ENCODE measurements at regions not wholly inside any gene's neighbourhood (a gene's known extent, or its start where the extent isn't known, plus 50 kb on each side); places are given as distances from the start of the nearest gene placed in this dataset.

DNA sequence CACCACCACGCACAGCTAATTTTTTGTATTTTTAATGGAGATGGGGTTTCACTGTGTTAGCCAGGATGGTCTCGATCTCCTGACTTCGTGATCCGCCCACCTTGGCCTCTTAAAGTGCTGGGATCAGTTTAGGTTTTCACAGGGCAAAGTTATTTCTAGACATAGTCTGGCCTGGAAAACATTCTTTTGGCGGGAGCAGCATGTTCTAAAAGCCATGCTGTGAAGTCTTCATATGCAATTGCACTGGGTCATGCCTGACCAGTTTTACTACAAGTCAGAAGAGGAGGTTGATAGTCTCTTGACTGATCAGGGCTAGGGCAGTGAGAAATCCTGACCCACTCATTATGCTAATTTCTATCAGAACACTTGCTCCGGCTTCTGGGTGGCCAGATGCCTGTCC, 131.6 kb upstream of the POU3F1 start:
- no peak for FAIRE-seq
- TF ChIP-seq, protein P1, sequence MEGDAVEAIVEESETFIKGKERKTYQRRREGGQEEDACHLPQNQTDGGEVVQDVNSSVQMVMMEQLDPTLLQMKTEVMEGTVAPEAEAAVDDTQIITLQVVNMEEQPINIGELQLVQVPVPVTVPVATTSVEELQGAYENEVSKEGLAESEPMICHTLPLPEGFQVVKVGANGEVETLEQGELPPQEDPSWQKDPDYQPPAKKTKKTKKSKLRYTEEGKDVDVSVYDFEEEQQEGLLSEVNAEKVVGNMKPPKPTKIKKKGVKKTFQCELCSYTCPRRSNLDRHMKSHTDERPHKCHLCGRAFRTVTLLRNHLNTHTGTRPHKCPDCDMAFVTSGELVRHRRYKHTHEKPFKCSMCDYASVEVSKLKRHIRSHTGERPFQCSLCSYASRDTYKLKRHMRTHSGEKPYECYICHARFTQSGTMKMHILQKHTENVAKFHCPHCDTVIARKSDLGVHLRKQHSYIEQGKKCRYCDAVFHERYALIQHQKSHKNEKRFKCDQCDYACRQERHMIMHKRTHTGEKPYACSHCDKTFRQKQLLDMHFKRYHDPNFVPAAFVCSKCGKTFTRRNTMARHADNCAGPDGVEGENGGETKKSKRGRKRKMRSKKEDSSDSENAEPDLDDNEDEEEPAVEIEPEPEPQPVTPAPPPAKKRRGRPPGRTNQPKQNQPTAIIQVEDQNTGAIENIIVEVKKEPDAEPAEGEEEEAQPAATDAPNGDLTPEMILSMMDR (IDR thresholded peaks at IDR 0.05; ENCODE audit: insufficient read depth, missing control alignments), result no peak
- DNase-seq (ENCODE audit: insufficient read length, low spot score), result no peak

DNA sequence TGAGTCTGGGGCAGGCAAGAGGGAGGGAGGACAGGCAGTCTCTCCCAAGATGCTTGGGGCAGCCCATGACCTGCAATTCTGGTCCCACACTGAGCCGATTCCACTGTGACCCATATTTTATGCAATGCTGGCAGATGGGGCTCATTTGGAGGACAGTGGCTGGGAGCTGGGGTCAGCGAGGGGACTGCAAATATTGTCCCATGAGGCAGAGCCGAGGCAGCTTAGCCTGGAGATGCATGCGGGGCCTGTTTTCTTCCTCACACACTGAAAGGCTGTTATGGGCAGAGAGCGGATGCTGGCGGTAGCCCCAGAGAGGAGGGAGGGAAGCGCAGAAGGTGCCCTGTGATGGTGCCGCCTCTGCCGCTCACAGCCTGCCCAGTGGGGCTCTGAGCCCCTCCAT, 128.5 kb upstream of the POU3F1 start:
- TF ChIP-seq, protein P1 (IDR thresholded peaks at IDR 0.05; ENCODE audit: insufficient read depth, missing control alignments), result no peak
- no peak for DNase-seq (ENCODE audit: insufficient read length, low spot score)
- FAIRE-seq, result no peak

DNA sequence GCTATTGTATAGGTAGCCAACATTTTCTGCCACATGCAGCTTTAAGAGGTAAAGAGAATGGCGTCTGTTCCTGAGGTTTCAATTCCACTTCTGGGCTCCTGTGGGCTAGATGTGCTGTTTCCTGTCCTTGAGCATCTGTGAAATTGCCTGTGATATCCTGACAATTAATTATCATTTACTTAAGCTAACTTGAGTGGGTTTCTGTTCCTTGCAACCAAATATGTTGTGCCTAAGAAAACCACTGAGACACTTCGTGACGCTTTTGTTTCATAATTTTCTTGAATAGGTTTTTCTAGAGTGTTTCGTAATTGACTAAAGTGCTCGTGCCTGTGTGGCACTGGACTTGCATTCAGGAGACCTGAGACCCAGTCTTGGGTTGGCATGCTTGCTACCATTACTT, 127.3 kb upstream of the POU3F1 start:
- FAIRE-seq (no peak), DNase-seq (ENCODE audit: insufficient read length, low spot score) (no peak)
- TF ChIP-seq, protein P1 (IDR thresholded peaks at IDR 0.05; ENCODE audit: insufficient read depth, missing control alignments), result no peak

DNA sequence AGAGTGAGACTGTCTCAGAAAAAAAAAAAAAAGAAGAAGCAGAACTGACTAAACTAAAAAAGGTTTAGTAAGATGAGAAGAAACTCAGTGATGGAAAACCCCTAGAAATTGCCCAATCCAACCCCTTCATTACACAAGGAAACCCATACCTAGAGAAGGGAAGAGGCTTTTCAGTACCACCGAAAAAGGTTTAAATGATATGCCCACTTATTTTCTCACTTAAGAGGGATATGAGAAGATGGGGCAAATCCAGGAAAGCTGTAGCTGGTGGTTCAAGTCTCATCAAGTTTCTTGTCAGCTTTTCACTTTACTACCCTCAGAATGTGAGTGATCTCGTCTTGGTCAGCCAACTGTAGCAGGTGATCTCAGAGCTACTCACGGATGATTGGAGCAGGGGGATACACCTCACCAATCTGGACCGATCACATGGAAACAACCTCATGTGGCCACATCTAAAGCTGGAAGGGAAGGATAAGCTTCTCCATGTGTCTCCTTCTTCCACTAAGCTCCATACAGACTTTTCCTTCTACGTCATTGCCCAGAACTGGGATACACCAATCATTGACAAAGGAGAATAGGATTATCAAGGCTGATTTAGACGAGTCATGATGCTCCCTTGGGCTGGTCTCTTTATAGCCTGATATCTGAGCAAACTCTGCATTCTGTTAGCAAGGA, 126.7 kb upstream of the POU3F1 start:
- DNase-seq (ENCODE audit: insufficient read length, low spot score), result no peak
- TF ChIP-seq, protein P1 (IDR thresholded peaks at IDR 0.05; ENCODE audit: insufficient read depth, missing control alignments), result no peak
- FAIRE-seq, result no peak

DNA sequence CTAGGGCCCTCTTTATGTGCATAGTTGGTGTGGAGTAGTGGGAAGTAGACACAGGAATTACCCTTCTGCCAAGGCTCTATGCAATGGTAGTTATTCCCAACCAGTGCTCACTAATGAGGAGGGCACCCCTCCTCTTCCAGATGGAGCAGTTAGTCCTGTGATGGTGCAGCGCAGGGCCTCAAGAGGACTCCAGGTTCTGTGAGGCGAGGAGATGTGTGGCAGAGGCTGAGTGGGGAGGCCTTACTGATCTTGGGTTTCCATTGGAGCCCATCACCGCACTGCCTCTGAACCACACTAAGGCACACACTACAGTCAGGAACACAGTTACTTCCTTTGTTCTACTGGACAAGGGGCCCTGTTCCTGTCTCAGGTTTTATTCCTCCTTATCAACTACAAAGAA, 122.5 kb upstream of the POU3F1 start:
- TF ChIP-seq, protein P1 (IDR thresholded peaks at IDR 0.05; ENCODE audit: insufficient read depth, missing control alignments), result no peak
- DNase-seq (ENCODE audit: insufficient read length, low spot score) (no peak), FAIRE-seq (no peak)

DNA sequence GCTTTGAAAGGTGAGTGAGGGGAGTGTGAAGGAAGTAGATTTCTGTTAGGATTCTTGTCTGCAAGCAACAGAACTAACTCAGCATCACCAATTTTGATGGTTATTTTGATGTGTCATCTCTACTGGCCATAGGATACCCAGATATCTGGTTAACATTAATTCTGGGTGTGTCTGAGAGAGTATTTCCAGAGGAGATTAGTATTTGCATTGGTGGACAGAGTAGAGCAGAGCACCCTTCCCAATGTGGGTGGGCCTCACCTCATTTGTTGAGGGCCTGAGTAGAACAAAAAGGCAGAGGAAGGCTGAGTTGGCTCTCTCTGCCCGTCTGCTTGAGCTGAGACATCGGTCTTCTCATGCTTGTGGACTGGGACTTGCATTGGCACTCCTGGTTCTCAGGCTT, 121.8 kb upstream of the POU3F1 start:
- TF ChIP-seq, protein P1 (IDR thresholded peaks at IDR 0.05; ENCODE audit: insufficient read depth, missing control alignments), result no peak
- DNase-seq (ENCODE audit: insufficient read length, low spot score), result no peak
- no peak for FAIRE-seq

DNA sequence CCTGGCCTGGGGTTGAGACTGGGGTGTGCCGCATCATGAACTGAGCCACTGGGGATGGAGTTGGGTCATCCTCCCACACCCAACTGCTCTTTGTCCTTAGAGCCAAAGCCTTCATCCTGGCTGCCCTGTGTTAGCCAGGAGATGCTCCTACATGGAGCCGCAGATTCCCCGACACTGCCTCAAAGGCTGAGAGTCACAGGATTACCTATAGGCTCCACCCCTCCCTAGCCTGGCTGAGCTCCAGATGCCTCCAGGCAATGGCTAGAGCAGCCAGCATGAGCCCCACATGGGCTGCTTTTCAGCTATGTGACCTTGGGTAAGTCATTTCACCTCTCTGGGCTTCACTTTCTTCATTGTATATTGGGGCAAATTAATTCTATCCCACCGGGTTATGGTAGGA, 119.9 kb upstream of the POU3F1 start:
- FAIRE-seq, result no peak

More for the DNA sequence above, 119.9 kb upstream of the POU3F1 start:
- DNase-seq (ENCODE audit: insufficient read length, low spot score), result no peak
- TF ChIP-seq, protein P1 (IDR thresholded peaks at IDR 0.05; ENCODE audit: insufficient read depth, missing control alignments), result no peak

Data from D721Med (cell line).